NCI-H2171 treated with DMSO at 0.1 percent for 48 hours (cell line): ENCODE measurements at regions not wholly inside any gene's neighbourhood (a gene's known extent, or its start where the extent isn't known, plus 50 kb on each side); places are given as distances from the start of the nearest gene placed in this dataset.

Source experiments
- DNase-seq: peaks from one replicate; lab custom pipeline; 2025; lab: John Stamatoyannopoulos, UW

DNA sequence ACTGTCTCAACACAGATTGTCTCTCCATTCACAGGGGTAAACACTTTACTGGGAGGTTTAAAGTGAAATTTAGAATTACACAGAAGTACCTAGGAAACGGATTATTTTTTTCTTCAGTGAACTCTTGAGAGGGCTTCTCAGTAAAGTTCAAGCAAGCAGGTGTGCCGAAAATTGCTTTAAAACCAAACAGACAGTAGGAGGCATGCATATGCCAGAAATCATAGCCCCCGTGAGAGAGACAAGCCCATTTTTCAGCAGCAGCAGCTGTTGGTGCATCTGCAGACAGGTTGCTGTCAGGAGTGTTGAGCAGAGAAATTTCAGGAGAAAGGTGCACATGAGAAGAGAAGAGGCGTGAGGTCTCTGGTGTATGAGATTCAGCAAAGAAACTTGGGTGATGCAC is 2115.5 kb upstream of the CELF4 start:
- peak; percentile 86 for DNase-seq

DNA sequence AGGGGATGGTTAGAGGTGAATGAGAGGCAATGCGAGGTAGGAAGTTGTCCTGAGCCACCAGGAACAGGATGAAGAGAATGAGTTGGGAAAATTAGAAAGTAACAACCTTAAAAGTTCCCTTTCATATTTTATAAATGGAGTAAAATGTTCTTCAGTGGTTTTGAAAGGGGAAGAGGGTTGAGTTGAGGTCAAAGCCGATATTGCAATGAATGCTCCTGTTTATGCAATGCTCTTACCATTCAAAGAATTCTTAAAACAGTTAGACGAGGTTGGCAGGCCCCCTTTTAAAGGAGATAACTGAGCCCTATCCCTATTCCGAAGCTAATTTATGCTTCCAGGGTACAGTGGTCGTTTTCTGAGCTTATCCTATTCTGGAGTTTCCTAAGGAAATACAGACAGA is 2110.3 kb upstream of the CELF4 start:
- no peak for DNase-seq

DNA sequence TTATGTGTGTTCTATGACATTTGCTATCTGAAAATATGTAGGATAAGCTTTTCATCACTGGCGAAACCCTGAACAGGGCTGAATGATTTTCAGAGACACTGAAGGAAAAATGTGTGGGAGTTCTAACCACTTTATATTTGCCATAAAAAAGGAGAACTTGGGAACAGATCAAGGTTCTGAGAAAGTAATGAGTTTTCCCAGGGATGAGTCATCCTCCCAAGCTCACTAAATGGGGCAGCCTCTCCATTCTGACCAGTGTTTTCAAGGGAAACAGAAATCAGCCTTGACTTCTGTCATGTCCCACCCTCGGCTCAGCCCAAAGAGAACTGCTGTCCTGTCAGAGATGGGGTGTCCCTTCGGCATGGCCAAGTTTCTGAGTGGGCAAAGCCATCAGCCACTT is 2109.8 kb upstream of the CELF4 start:
- DNase-seq = no peak

DNA sequence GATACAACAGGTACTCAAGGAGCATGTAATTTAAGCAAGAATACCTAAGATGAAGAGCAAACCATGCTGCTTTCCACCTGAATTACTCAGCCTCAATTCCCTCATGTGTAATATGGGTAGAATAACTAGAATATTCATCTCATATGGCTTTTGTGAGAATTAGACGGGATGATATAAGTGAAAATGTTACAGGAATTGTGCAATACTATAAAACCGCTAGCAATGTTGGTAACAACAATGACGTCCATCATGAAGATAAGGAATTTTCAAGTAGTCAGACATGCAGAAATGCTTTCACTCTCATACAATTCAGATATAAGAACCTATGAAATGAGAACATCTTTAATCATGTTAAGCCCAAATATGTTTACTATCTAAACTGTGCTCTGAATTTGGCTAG is 2106.6 kb upstream of the CELF4 start:
- DNase-seq = no peak

DNA sequence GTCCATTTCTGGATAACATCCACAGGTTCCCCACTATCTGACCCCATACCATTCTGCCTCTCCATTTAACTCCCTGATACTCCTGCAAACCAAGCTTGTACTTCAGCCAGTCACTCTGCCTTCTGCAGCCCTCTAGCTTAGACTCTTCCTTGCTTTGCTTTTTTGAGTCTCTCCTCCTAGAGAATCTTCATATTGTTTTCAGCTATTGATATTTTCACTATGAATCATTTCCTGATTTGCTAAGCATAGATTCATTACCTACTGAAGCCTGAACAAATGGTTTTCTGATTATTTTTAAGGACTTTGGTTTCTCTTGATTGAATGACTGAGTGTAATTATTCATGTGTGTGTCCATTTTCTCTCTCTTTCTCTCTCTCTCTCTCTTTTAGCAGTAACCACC is 2102.3 kb upstream of the CELF4 start:
- no peak for DNase-seq

DNA sequence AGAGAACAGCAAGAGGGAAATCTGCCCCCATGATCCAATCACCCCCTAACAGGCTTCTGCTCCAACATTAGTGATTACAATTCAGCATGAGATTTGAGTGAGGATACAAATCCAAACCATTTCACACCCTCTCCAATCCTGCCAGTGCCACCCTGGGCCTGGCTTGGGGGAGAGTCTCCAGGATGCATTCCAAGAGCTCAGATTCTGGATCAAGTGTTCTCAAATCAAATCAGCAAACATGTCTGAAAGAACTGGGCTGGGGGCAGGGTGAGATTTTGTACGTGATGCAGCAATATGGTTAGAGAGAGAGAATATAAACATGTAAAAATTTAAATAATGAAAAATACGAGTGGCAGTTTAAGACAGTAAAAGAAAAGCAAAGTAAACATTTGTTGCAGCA is 2100.9 kb upstream of the CELF4 start:
- DNase-seq = no peak

DNA sequence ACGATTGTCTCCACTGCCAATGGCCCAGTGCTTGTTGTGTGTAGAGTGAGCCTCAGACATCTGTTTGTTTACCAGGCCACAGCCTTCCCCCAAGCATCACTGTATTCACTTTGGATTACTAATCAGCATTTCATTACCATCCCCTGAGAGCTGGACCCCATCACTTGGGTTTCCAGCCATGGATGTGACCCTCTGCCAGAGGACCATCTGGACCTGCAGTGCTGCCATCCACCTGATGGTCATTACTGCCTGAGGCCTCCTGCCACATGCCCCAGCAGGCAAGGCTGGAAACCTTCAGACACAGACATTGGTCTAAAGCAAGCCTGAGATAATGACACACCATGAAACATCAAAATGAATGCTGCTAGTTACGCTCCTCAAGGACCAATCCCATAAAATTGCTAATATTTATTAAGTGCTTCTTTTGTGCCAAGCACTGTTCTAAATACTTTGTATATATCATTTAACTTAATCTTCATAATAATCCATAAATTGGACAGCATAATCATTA is 2096.3 kb upstream of the CELF4 start:
- DNase-seq = no peak

DNA sequence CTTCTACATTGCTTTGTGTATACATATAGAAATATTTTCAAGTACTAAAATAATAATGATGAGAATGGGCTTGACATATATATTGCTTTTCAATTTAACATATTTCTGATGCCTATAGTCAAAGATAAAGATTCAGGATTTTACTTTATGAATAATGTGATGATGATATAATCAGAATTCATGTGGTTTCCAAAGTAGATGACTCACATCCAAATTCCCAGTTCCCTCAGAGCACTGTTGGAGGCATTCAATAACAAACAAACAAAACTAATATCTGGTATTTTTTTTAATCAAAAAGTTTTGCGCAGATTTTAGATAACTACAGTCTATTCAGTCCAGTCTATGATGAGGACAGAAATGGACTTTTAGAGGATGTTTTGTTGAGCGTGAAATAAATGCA is 2094.5 kb upstream of the CELF4 start:
- DNase-seq = no peak

DNA sequence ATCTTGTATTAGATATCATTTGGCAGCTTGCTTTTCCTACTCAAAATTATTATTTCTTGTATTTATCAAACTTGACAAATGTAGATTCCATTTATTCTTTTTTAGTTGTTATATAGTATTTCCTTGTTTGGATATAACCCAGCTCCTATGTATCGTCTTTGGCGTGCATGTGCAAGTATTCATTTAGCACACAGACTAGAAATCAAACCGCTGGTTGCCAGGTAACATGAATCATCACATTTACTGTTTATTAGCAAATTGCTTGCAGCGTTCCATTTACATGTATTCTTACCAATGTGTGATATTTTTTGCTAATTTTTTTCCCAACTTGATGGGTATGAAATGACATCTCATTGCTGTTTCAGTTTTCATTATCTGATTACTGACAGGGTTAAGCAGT is 2089.7 kb upstream of the CELF4 start:
- no peak for DNase-seq

DNA sequence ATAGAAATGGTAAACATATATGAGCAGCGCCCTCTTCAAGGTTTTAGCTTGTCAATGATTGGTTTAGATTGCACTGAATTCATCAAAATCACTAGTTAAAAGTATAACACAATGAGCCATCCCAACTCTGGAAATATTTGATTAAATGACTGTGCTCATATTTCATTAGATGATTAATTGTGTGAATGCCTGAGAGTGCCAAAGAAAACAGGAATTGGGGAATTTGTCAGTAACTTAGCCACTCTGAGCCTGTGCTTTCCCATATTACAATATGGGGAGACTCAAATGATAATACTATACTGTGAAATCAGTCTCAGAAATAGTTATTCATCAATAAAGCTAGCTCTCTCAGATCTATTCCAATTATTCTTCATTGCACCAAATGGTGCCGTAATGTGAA is 2087.6 kb upstream of the CELF4 start:
- DNase-seq = no peak

DNA sequence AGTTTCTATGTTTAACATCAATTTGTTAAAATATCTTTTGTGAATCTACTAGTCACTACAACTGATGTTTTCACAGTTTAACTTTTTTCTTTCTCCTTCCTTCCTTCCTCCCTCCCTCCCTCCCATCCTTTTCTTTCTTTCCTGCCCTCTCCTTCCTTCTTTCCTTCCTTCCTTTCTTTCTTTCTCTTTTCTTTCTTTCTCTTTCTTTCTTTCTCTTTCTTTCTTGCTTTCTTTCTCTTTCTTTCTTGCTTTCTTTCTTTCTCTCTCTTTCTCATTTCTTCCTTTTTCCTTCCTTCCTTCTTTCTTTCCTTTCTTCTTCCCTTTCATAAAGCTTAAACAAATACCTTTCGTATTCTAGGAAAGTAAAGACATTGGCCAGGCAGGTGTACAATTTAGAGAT is 2083.0 kb upstream of the CELF4 start:
- DNase-seq = no peak

DNA sequence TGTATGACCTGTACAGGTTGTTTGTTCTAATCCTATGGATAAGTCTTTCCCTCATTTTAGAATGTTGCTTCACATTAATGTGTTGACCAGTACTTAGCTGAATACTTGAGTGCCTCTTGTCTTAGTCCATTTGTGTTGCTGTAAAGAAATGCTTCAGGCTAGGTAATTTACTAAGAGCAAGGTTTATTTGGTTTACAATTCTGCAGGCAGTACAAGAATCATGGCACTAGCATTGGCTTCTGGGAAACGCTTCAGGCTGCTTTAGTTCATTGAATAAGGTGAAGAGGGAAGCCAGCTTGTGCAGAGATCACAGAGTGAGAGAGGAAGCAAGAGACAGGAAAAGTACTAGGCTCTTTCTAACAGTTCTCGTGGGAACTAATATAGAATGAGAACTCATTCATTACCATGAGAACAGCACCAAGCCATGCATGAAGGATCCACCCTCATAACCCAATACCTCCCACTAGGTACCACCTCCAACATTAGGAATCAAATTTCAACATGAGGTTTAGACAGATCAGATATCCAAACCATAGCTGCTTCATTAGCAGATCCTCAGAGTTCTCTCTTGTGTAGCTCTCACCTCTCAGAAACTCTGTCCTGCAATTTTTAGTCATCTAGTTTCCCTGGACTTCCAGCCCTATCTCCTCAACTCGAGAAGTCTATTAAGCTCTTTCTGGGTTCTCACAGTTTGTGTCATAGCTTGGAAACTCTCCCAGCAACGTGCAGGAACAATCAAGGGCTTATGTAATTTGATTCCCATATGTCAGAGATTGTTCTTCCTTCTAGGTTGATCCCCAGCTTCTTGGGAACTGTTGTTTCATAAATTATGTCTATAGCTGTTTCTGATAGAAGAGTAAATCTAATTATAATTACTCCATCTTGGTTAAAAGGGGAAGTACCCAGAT is 2082.3 kb upstream of the CELF4 start:
- DNase-seq = peak; percentile 97

DNA sequence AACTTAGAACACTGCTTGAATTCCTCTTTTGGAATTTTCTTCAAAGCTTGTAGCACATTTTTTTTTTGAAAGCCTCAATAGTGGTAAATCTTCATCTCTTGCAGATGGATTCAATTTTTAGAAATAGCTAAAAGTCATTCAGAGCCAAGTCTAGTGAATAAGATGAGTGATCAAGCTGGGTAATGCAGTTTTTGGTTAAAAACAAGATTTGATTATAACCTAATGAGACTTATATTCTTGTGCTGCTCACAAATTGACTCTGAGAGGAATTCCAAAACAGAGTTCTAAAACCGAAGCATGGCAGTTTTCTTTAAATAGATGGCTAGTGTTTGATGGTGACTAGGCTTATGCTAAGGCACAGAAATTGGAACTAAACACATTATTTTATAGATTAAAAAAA is 2072.6 kb upstream of the CELF4 start:
- no peak for DNase-seq

DNA sequence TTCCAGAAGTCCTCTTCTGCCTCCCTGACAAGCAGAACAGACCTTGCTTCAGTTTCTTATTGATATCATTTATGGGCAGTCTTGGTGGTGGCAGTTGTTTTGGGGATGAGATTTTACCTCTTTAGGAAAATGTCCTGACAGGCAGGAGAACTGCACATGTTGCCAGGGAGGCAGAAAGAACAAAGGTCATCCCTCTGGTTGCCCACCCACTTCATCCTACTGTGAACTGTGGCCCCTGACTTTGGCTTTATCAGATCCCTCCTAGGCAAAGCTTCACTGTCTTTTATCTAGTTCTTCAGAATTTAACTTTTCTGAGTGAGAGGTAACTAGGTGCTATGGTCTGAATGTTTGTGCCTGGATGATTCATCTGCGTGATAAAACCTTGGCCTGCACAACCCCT is 2071.3 kb upstream of the CELF4 start:
- DNase-seq = no peak

DNA sequence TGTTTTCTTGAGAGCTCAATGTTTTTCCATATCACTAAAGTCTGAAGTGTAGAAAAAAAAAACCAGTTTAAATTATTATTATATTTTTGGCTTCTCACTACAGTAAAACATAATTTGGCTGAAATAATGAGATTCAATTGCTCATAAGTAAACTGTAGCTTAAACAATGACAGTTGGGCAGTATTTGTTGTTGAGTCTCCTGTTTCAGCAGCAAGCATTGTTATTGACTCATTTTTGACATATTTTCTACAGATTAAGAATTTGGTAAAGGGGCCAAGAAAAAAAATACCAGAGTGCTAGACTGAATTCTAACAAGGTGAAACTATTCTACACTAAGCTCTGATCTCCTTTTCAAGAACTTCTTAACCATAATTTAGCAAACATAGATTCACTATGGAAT is 2070.4 kb upstream of the CELF4 start:
- DNase-seq = peak; percentile 68

DNA sequence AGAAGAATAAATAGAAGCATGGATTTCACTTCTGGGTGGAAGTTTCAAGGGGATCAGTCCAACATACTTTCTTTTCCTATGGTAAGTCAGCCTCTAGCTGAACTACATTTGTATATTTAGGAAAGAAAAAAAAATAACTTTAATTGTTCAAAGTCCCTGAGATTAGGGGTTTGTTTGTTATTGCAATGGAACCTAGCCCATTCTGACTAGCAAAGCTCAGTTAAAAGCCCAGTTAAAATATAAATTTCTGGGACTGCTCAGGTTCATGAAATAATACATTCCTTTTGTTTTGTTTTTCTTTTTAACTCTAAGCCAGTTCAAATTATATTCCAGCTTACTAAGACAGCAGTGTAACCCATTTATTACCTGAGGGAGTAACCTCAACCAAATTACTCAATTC is 2069.6 kb upstream of the CELF4 start:
- DNase-seq = no peak

DNA sequence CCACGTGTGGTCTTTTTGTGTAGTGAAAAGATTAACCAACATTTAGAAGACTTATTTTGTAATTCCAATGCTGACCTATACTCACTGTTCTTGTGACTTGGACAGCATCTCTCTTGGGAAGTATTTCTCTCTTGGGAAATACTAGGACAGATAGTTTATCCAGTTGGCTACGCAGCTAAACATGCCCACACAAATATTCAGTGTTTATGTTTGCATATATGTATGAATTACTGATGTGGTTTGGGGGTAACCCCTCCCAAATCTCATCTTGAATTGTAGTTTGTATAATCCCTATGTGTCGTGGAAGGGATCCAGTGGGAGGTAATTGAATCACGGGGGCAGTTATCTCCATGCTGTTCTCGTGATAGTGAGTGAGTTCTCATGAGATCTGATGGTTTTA is 2062.3 kb upstream of the CELF4 start:
- no peak for DNase-seq

DNA sequence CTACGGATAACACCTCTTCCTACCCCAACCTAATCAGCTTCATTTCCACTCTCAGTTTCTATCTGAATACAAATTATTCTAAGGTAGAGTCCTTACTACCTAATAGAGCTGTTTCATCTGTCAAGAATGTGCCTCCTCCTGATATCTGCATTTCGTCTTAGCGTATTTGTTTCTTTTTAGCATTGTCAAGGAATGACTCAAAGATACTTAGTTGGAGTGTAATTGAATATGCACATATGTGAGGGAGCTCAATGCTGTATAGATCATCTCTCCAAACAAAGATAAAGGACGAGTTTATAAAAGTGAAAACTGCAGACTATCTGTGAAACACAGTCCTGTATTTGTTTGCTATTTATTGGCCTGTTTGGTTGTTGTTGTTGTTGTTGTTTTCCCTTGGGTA is 2059.4 kb upstream of the CELF4 start:
- no peak for DNase-seq

DNA sequence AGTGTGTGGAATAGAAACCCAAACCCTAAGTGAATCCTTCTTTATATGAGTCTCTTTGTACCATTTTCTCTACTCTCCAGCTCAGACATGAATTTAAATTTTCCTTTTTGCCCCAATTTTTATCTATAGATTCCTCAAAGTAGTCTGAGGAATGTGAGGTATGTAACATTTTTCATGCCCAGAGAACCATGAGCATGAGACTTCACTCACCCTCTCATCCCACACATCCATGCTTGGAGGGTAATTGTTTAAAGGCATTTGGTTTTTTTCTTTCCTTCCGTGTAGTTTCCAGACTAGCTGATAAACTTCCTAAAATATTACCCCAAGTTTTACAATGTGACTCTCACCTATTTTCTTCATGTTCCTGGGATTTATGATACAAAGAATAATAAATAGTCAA is 2056.8 kb upstream of the CELF4 start:
- DNase-seq = no peak

DNA sequence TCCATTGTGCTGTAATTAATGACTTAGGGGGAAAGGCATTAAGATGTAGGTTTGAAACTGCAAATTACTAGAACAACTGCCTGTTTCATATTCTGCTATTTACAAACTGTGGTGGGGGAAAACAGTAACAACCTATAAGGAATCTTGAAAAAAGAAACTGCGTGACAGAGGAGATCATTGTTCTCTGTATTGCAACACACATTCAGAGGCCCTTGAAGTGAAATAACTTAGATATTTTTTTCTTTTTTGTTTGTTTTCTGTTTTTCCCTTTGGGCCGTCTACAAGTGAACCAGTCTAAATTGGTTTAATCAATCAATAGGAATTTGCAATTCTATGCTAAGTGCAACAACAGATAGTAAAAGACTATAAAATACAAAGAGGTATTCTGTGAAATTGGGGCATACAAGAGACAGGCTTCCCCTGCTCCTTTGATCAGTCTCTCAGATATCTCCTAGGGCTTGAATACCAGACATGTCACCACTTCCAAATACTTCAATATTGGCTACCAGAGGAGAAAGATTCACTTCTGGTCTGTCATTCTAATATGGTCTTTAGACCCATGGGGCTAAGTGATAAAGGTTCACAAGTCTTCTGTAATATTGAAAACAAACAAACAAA is 2055.1 kb upstream of the CELF4 start:
- no peak for DNase-seq

DNA sequence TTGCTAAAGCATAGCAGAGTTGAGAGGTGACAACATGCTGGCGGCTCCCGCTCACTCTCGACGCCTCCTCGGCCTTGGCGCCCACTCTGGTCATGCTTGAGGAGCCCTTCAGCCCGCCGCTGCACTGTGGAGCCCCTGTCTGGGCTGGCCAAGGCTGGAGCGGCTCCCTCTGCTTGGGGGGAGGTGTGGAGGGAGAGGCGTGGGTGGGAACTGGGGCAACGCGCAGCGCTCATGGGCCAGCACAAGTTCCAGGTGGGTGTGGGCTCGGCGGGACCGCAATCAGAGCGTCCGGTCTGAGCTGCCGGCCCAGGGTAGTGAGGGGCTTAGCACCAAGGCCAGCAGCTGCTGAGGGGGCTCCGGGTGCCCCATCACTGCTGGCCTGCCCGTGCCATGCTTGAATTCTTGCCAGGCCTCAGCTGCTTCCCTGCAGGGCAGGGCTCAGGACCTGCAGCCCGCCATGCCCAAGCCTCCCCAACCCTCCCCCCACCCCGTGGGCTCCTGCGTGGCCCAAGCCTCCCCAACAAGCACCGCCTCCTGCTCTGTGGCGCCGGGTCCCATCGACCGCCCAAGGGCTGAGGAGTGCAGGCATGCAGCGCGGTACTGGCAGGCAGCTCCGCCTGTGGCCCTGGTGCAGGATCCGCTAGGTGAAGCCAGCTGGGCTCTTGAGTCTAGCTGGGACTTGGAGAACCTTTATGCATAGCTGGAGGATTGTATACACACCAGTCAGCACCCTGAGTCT is 2052.8 kb upstream of the CELF4 start:
- no peak for DNase-seq

DNA sequence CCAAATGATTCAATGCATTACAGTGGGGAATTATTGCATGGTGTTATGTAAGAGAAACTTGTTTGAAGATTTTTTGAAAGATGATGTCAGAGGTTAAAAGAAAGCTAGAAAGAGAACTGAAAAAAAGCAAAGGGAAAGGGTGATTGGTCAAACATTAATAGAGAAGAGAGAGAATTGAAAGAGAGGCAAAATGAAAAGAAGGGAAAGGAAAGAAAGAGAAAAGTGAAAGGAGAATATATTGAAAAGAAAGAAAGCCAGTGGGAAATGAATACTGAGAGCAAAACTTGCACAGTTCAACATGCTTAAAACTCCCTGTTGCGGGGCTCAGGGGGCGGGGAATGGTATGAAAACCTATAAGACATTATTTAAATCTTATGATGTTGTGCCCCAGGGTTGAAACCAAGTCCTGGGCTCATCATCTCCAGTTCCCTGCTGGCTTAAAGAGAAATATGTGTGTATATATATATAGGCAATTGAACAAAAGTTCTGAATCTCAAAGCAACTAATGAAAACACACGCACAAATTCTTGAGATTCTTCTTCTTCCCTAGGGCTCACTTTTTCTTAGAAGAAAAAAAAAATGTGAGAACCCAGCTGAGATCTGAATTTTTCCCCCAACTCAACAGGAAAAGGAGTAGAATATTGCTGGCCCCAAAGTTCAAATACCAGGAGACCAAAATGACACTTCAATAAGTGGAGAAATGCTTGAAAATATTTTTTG is 2045.9 kb upstream of the CELF4 start:
- no peak for DNase-seq
